K562 (cell line): ENCODE measurements at regions not wholly inside any gene's neighbourhood (a gene's known extent, or its start where the extent isn't known, plus 50 kb on each side); places are given as distances from the start of the nearest gene placed in this dataset.

ENCODE experiments used
- ARID4B ChIP-seq: sonication (generic); formaldehyde crosslinking; IDR thresholded peaks from 2 replicates; pipeline ENCODE4 v1.8.0; 2022; ENCODE audit warnings: mild to moderate bottlenecking, missing genetic modification reagents
- CBX3 ChIP-seq, 2 experiments: IDR thresholded peaks; 1 replicate in 1 of 2; 2 replicates in 1 of 2; pipeline ENCODE4 v1.6.1; 2012; ENCODE audit warnings: inconsistent platforms in 2 of 2, low read length in 2 of 2, borderline replicate concordance in 1 of 2, control low read depth in 1 of 2
- GABPB2 ChIP-seq: fragments of 250-450 bp; sonication (Bioruptor Pico); conservative IDR thresholded peaks from 2 replicates; pipeline ENCODE4 v1.5.1; 2021; ENCODE audit warnings: mild to moderate bottlenecking
- HIVEP1 ChIP-seq: fragments of 250-450 bp; sonication (Bioruptor Pico); IDR thresholded peaks from 2 replicates; pipeline ENCODE4 v1.4.0; 2020; ENCODE audit warnings: mild to moderate bottlenecking
- MCM3 ChIP-seq: fragments of 450-650 bp; IDR thresholded peaks from 2 replicates; pipeline ENCODE4 v1.6.1; 2016
- NEUROD1 ChIP-seq: fragments of 150-350 bp; IDR thresholded peaks from 2 replicates; pipeline ENCODE4 v1.6.1; 2014; ENCODE audit warnings: borderline replicate concordance, low read length, low read depth; ENCODE audit not compliant: partially characterized antibody
- ZBED1 ChIP-seq: IDR thresholded peaks from 2 replicates; pipeline ENCODE4 v1.6.1; 2014
- TF ChIP-seq, protein P1 (sequence below): sonication (generic); formaldehyde crosslinking; IDR thresholded peaks from 2 replicates; pipeline ENCODE4 v1.8.0; 2023; ENCODE audit warnings: mild to moderate bottlenecking, missing genetic modification reagents
- TF ChIP-seq, protein P2 (sequence below): fragments of 250-450 bp; sonication (Bioruptor Pico); IDR thresholded peaks from 2 replicates; pipeline ENCODE4 v1.4.0; 2020

GRCh38 chr4:124537971-124538370 lies 174.6 kb downstream of the ANKRD50 start (continued):
- TF ChIP-seq, protein P1, sequence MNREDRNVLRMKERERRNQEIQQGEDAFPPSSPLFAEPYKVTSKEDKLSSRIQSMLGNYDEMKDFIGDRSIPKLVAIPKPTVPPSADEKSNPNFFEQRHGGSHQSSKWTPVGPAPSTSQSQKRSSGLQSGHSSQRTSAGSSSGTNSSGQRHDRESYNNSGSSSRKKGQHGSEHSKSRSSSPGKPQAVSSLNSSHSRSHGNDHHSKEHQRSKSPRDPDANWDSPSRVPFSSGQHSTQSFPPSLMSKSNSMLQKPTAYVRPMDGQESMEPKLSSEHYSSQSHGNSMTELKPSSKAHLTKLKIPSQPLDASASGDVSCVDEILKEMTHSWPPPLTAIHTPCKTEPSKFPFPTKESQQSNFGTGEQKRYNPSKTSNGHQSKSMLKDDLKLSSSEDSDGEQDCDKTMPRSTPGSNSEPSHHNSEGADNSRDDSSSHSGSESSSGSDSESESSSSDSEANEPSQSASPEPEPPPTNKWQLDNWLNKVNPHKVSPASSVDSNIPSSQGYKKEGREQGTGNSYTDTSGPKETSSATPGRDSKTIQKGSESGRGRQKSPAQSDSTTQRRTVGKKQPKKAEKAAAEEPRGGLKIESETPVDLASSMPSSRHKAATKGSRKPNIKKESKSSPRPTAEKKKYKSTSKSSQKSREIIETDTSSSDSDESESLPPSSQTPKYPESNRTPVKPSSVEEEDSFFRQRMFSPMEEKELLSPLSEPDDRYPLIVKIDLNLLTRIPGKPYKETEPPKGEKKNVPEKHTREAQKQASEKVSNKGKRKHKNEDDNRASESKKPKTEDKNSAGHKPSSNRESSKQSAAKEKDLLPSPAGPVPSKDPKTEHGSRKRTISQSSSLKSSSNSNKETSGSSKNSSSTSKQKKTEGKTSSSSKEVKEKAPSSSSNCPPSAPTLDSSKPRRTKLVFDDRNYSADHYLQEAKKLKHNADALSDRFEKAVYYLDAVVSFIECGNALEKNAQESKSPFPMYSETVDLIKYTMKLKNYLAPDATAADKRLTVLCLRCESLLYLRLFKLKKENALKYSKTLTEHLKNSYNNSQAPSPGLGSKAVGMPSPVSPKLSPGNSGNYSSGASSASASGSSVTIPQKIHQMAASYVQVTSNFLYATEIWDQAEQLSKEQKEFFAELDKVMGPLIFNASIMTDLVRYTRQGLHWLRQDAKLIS (CRISPR knock-in tag): no peak
- TF ChIP-seq GABPB2 (CRISPR knock-in tag) (no peak), MCM3 (no peak), CBX3 (IDR thresholded peaks at IDR 0.05; ENCODE audit: borderline replicate concordance in 1 of 2, low read length in 2 of 2) (no peak), ARID4B (CRISPR knock-in tag) (no peak), NEUROD1 (no peak), HIVEP1 (CRISPR knock-in tag) (no peak), ZBED1 (no peak)
- TF ChIP-seq, protein P2, sequence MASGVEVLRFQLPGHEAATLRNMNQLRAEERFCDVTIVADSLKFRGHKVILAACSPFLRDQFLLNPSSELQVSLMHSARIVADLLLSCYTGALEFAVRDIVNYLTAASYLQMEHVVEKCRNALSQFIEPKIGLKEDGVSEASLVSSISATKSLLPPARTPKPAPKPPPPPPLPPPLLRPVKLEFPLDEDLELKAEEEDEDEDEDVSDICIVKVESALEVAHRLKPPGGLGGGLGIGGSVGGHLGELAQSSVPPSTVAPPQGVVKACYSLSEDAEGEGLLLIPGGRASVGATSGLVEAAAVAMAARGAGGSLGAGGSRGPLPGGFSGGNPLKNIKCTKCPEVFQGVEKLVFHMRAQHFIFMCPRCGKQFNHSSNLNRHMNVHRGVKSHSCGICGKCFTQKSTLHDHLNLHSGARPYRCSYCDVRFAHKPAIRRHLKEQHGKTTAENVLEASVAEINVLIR (CRISPR knock-in tag): no peak
- TF ChIP-seq, all 486 proteins: peak for 0
